Left lung (tissue), 4 donors: ENCODE measurements at regions not wholly inside any gene's neighbourhood (a gene's known extent, or its start where the extent isn't known, plus 50 kb on each side); places are given as distances from the start of the nearest gene placed in this dataset.

ENCODE experiments used
- ATAC-seq: fragments of 200-7000 bp; cut with Tn5 transposase; one replicate; pipeline ENCODE4 v1.9.1; 2020; ENCODE audit warnings: moderate library complexity
- DNase-seq, 4 donors: peaks; one replicate each; pipeline ENCODE4 v3.0.0-alpha.2; 2013 to 2020
- H3K27ac ChIP-seq, 2 donors: fragments of 200-600 bp; sonication (generic) in 1 of 2; one replicate each; pipeline versions ENCODE4 v1.5.0 to v1.8.0; 2020 to 2021
- H3K27me3 ChIP-seq, 2 donors: fragments of 200-600 bp; sonication (generic) in 1 of 2; one replicate each; pipeline versions ENCODE4 v1.5.0 to v1.8.0; 2020 to 2021
- H3K36me3 ChIP-seq, 2 donors: fragments of 200-600 bp; sonication (generic) in 1 of 2; one replicate each; pipeline versions ENCODE4 v1.5.0 to v1.8.0; 2020 to 2021
- H3K4me1 ChIP-seq, 2 donors: fragments of 200-600 bp; one replicate each; pipeline ENCODE4 v1.8.0; 2021
- H3K4me3 ChIP-seq, 2 donors: fragments of 200-600 bp; sonication (generic) in 1 of 2; one replicate each; pipeline versions ENCODE4 v1.5.0 to v1.8.0; 2020 to 2021; ENCODE audit warnings: mild to moderate bottlenecking in 1 of 2
- H3K9me3 ChIP-seq, 2 donors: fragments of 200-600 bp; sonication (generic) in 1 of 2; one replicate each; pipeline versions ENCODE4 v1.5.0 to v1.8.0; 2020 to 2021
- intact Hi-C, 2 donors: fragments of 100-400 bp; cut with DNase I; formaldehyde crosslinking; loops; one replicate each; pipeline versions ENCODE4 v1.11.2 to v1.14.2; 2022
- TF ChIP-seq, protein P1 (sequence below), 2 donors: fragments of 200-600 bp; sonication (generic) in 1 of 2; IDR thresholded peaks; one replicate each; pipeline versions ENCODE4 v1.5.0 to v1.8.0; 2021; ENCODE audit warnings: antibody characterized with exemption in 2 of 2
- donor health status: DM: no; HTN: yes; CAD: no.
- donor health status: DM: no; HTN: no; CAD: no.

DNA sequence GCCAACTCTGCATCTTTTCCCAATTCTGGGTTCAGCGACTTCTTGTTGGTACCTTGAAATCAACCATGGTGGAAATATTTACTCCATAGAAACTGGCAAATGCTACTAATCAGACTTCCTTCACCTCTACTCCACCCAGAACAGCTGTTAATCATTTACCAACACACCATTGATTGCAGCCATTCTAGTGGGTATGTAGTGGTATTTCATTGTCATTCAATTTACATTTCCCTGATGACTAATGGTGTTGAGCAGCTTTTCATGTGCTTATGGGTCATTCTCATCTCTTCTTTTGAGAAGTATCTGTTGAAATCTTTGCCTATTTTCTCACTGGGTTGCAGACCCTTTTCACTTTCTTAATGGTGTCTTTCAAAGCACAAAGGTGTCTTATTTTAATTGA, 122.4 kb upstream of the MSX2 start:
- DNase-seq (no peak), ATAC-seq (peak; percentile 74)
- Histone ChIP-seq H3K9me3 (no peaks in the 10 kb centered on the region), H3K36me3 (no peaks in the 10 kb centered on the region), H3K27ac (no peak overlapping the region), H3K27me3 (peaks cover 0 to 54% of the 10 kb centered on the region in 2 donors), H3K4me1 (no peaks in the 10 kb centered on the region), H3K4me3 (no peak overlapping the region)
- TF ChIP-seq, protein P1, sequence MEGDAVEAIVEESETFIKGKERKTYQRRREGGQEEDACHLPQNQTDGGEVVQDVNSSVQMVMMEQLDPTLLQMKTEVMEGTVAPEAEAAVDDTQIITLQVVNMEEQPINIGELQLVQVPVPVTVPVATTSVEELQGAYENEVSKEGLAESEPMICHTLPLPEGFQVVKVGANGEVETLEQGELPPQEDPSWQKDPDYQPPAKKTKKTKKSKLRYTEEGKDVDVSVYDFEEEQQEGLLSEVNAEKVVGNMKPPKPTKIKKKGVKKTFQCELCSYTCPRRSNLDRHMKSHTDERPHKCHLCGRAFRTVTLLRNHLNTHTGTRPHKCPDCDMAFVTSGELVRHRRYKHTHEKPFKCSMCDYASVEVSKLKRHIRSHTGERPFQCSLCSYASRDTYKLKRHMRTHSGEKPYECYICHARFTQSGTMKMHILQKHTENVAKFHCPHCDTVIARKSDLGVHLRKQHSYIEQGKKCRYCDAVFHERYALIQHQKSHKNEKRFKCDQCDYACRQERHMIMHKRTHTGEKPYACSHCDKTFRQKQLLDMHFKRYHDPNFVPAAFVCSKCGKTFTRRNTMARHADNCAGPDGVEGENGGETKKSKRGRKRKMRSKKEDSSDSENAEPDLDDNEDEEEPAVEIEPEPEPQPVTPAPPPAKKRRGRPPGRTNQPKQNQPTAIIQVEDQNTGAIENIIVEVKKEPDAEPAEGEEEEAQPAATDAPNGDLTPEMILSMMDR (IDR thresholded peaks at IDR 0.05) = no peak
- intact Hi-C loops = no loop called here

- ATAC-seq (no peak), DNase-seq (no peak)
- H3K36me3 ChIP-seq = no peaks in the 10 kb centered on the region
- H3K9me3 ChIP-seq = no peaks in the 10 kb centered on the region
- H3K4me3 ChIP-seq = no peak overlapping the region
- H3K27ac ChIP-seq = no peak overlapping the region
- H3K4me1 ChIP-seq = peaks cover 0 to 7% of the 10 kb centered on the region in 2 donors
- intact Hi-C loops = no loop called here
- H3K27me3 ChIP-seq = peaks cover 0 to 40% of the 10 kb centered on the region in 2 donors
- TF ChIP-seq, protein P1 (IDR thresholded peaks at IDR 0.05) = no peak
These were observed 118.2 kb upstream of the MSX2 start for GRCh38 chr5:174606153-174606552.

DNA sequence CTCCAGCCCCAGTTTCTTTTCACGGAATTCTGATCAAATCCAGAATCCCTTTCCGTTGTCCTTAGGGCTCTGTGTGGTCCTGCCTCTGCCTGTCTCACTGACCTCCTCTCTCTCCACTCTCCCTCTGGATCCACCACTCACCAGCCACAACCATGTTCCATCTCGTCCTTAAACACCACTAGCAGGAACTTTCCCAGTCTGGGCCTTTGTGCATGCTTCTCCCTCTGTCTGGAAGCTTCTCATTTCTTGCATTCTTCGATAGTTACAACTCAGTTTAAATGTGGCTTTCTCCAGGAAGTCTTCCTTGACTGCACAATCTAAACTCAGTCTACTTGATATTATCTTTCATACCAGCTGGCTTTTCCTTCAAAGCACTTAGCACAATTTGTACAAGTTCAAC, 117.7 kb upstream of the MSX2 start:
- H3K4me1 ChIP-seq = peaks cover 0 to 7% of the 10 kb centered on the region in 2 donors
- DNase-seq (no peak), ATAC-seq (no peak)
- H3K4me3 ChIP-seq = no peak overlapping the region
- H3K27me3 ChIP-seq = peaks cover 0 to 35% of the 10 kb centered on the region in 2 donors
- intact Hi-C loops = no loop called here
- H3K27ac ChIP-seq = no peak overlapping the region
- no peaks in the 10 kb centered on the region for H3K36me3 ChIP-seq
- TF ChIP-seq, protein P1 (IDR thresholded peaks at IDR 0.05) = no peak
- no peaks in the 10 kb centered on the region for H3K9me3 ChIP-seq

DNA sequence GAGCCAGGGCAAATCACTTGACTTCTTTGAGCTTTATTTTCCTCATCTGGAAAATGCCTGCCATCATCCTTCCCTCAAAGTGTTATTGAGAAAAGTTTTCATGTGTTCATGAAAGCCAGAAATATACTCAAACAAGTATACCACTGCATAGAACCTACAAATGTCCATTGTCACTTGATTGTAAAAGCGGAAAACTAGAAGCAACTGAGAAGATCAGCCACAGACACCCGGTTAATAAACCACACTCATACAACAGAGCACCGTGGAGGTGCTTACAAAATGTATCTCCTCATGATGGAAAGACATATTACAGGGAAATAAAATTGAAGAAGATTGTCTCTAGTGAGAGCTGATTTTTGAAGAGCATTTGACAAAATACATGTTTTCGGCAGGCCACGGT, 117.2 kb upstream of the MSX2 start:
- Histone ChIP-seq H3K9me3 (no peaks in the 10 kb centered on the region), H3K4me1 (peaks cover 0 to 7% of the 10 kb centered on the region in 2 donors), H3K27ac (no peak overlapping the region), H3K36me3 (no peaks in the 10 kb centered on the region), H3K4me3 (no peak overlapping the region), H3K27me3 (peaks cover 0 to 32% of the 10 kb centered on the region in 2 donors)
- intact Hi-C loops = no loop called here
- TF ChIP-seq, protein P1 (IDR thresholded peaks at IDR 0.05) = no peak
- ATAC-seq (no peak), DNase-seq (no peak)

GRCh38 chr5:174607916-174608315, 116.5 kb upstream of the MSX2 start:
- Histone ChIP-seq H3K9me3 (no peaks in the 10 kb centered on the region), H3K27me3 (peaks cover 0 to 32% of the 10 kb centered on the region in 2 donors), H3K4me1 (peaks cover 0 to 7% of the 10 kb centered on the region in 2 donors), H3K36me3 (no peaks in the 10 kb centered on the region), H3K4me3 (no peak overlapping the region), H3K27ac (no peak overlapping the region)
- TF ChIP-seq, protein P1 (IDR thresholded peaks at IDR 0.05) = no peak
- no peak for ATAC-seq
- DNase-seq = no peak
- intact Hi-C loops = no loop called here
